ENCODE measurements at regions not wholly inside any gene's neighbourhood (a gene's known extent, or its start where the extent isn't known, plus 50 kb on each side); places are given as distances from the start of the nearest gene placed in this dataset.

DNA sequence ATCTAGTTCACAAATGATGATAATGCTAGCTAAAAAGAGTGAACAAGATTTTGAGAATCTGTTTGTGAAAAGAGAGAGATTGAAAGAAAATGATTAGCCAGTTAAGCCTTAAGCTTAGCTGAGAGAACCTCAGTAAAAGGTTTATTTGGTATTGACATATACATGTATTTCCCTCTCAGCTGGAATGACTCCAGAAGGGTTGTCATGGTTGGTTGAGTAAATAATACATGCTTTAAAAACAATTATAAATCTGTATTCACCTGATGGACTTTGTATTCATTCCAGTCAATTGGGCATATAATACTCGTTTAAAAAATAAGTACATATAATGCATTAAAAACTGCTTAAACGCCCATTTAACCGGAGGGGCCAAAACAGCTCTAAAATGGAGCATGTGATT, 181.4 kb downstream of the GRB14 start:
- Histone ChIP-seq H3K4me3 (no peak overlapping the region), H3K36me3 (no peaks in the 10 kb centered on the region), H3K27ac (no peak overlapping the region), H3K27me3 (no peaks in the 10 kb centered on the region), H3K4me1 (no peaks in the 10 kb centered on the region), H3K9me3 (no peaks in the 10 kb centered on the region)
- no peak for ATAC-seq
- WGBS, 2 donors (ENCODE audit: low coverage in 1 of 2) = 96 to 100% methylated on average over 2 to 3 of the region's 3 CpGs
- TF ChIP-seq POLR2AphosphoS5 (IDR thresholded peaks at IDR 0.05) (no peak), POLR2A (IDR thresholded peaks at IDR 0.05) (no peak), EP300 (IDR thresholded peaks at IDR 0.05) (no peak)
- TF ChIP-seq, protein P1, sequence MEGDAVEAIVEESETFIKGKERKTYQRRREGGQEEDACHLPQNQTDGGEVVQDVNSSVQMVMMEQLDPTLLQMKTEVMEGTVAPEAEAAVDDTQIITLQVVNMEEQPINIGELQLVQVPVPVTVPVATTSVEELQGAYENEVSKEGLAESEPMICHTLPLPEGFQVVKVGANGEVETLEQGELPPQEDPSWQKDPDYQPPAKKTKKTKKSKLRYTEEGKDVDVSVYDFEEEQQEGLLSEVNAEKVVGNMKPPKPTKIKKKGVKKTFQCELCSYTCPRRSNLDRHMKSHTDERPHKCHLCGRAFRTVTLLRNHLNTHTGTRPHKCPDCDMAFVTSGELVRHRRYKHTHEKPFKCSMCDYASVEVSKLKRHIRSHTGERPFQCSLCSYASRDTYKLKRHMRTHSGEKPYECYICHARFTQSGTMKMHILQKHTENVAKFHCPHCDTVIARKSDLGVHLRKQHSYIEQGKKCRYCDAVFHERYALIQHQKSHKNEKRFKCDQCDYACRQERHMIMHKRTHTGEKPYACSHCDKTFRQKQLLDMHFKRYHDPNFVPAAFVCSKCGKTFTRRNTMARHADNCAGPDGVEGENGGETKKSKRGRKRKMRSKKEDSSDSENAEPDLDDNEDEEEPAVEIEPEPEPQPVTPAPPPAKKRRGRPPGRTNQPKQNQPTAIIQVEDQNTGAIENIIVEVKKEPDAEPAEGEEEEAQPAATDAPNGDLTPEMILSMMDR (IDR thresholded peaks at IDR 0.05) = no peak

DNA sequence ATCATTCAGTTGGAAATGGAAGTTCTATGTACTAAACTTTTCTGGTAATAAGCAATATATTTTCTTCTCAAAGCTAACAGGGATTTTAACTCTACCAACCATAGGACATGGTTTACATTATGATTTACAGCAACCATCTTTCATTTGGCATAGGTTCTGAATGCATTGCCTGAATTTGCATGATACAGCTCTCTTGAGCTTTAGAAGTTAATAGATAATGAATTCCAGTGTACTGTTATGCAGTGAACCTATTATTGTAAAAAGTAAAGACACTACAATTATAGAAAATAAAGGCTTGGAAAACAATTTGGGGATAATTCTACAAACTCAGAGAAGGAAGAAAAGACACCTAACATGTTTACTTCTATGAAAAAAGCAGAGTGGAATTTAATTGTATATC, 182.0 kb downstream of the GRB14 start:
- H3K4me3 ChIP-seq = no peak overlapping the region
- no peak for ATAC-seq
- no peaks in the 10 kb centered on the region for H3K4me1 ChIP-seq
- no peaks in the 10 kb centered on the region for H3K9me3 ChIP-seq
- TF ChIP-seq POLR2A (IDR thresholded peaks at IDR 0.05) (no peak), EP300 (IDR thresholded peaks at IDR 0.05) (no peak), POLR2AphosphoS5 (IDR thresholded peaks at IDR 0.05) (no peak)
- TF ChIP-seq, protein P1 (IDR thresholded peaks at IDR 0.05) = no peak
- H3K36me3 ChIP-seq = no peaks in the 10 kb centered on the region
- H3K27ac ChIP-seq = no peak overlapping the region
- H3K27me3 ChIP-seq = no peaks in the 10 kb centered on the region

DNA sequence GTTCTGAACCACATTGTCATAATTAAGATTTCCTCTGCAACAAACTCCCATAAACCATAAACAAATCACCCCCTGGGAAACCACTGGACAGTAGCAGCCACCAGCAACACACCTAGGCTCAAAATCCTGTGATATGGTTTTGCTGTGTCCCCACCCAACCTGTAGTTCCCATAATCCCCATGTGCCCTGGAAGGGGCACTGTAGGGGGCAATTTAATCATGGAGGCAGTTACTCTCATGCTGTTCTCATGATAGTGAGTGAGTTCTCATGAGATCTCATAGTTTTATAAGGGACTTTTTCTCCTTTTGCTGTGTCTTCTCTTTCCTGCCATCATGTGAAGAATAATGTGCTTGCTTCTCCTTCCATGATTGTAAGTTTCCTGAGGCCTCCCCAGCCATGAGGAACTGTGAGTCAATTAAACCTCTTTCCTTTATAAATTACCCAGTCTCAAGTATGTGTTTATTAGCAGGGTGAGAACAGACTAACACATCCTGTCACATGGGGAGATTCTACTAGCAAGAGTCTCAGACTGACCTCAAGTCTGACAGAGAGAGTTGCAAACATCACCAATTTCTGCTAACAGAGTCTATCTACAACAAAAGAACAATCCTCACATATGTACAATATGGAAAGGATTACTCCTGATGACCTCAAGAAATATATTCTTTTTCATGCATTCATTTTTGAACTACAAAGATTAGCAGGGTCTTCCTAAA, 182.6 kb downstream of the GRB14 start:
- TF ChIP-seq, protein P1 (IDR thresholded peaks at IDR 0.05) = no peak
- no peak for TF ChIP-seq POLR2AphosphoS5 (IDR thresholded peaks at IDR 0.05)
- Histone ChIP-seq H3K4me3 (no peak overlapping the region), H3K4me1 (no peaks in the 10 kb centered on the region), H3K27me3 (no peaks in the 10 kb centered on the region), H3K27ac (no peak overlapping the region), H3K36me3 (no peaks in the 10 kb centered on the region), H3K9me3 (no peaks in the 10 kb centered on the region)
- ATAC-seq = no peak

DNA sequence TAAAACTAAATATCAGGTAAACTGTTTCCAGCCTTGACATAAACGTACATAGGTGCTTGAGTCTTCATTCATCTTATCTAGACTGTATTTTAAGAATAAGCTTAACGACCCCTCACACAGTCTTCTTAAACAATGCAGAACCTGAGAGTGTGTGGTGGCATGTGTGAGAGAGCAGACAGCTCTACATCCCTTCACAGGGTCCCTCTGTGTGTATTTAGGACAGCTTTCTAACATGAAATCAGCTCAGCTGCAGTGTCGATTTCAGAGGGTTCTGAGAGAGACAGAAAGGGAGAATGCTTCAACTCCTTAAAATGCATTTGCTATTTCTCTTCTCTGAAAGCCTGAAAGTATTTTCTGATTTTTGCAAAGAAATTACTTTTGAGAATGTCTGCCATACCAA, 185.2 kb downstream of the GRB14 start:
- TF ChIP-seq POLR2A (IDR thresholded peaks at IDR 0.05) (no peak), POLR2AphosphoS5 (IDR thresholded peaks at IDR 0.05) (no peak), EP300 (IDR thresholded peaks at IDR 0.05) (no peak)
- TF ChIP-seq, protein P1 (IDR thresholded peaks at IDR 0.05) = no peak
- Histone ChIP-seq H3K4me3 (no peak overlapping the region), H3K27me3 (no peaks in the 10 kb centered on the region), H3K36me3 (no peaks in the 10 kb centered on the region), H3K27ac (no peak overlapping the region), H3K9me3 (no peaks in the 10 kb centered on the region), H3K4me1 (no peaks in the 10 kb centered on the region)
- ATAC-seq = no peak
- WGBS, 2 donors (ENCODE audit: low coverage in 1 of 2) = 61 to 68% methylated on average over 3 of the region's 3 CpGs

DNA sequence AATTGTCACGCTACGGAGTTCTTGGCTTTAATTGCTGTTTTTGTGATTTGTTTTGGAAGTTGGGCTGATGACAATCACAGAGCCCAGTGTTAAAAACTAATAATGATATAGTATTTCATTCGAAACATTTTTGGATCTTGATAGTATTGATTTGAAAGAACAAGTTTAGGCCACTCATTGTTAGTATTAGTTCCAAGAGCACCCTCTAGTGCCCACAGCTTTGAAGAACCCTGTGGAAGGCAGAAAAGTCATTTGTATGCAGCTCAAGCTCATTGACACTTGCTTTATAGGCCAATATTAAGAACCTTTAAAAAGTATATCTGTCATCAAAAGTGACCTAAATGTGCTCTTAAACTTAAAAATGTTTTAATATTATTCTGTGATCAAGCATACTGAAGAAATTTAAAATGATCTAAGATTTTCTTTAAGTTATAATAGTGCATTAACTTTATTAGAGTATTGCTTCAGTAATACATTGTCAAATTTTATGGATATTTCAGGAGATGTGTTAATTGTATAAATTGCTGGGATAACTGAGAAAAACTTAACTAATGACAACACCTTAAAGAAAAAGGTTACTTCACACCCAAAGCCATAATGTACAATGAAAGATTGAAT, 191.0 kb downstream of the GRB14 start:
- H3K4me1 ChIP-seq = no peaks in the 10 kb centered on the region
- no peak for ATAC-seq
- H3K9me3 ChIP-seq = no peaks in the 10 kb centered on the region
- no peak overlapping the region for H3K4me3 ChIP-seq
- no peak for TF ChIP-seq POLR2A (IDR thresholded peaks at IDR 0.05)
- TF ChIP-seq, protein P1 (IDR thresholded peaks at IDR 0.05) = peak in 3 of 4 experiments; percentile 31 to 59 (median 51)
- H3K27me3 ChIP-seq = no peaks in the 10 kb centered on the region
- H3K36me3 ChIP-seq = no peaks in the 10 kb centered on the region
- WGBS, 2 donors (ENCODE audit: low coverage in 1 of 2) = 43 to 62% methylated on average over 2 to 3 of the region's 3 CpGs
- H3K27ac ChIP-seq = no peak overlapping the region

Measured in gastroesophageal sphincter (tissue), 4 donors.